ENCODE measurements at regions not wholly inside any gene's neighbourhood (a gene's known extent, or its start where the extent isn't known, plus 50 kb on each side); places are given as distances from the start of the nearest gene placed in this dataset.

DNA sequence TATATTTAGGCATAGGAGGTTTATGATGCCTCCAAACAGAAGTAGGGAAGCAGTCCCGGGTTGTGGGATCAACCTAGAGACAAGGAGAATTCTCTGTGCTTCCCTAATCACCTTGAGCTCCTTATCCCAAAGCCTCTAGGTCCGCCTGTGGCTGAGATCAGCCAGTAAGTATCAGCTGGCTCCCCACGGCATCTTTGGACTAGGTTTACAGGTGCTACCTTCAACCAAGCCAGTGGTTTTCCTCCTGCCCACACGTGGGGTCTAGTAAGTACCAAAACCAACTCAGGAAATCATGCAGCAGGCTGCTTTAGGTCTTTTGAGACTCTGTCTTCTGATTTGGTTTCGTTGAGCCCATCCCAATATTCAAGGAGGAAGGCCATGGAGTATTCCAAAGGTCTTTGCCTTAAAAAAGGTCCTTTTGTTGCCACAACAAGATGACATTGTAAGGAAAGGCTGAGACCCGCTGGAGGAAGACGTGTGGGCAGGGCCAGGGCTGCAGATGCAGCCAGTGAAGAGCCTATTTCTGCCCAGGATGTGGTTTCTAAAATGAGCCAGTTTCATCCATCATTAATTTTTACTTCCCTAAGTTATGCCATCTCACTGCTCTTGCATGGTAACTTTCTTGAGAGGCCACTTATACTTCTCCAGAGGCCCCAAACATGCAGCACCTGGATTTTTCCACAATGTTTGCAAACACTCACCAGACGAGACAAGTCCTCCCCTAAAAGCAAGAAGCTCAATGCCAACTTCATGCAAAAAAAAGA is 248.7 kb downstream of the RNF152 start:
- SMC1A ChIA-PET (ENCODE audit: uncharacterized antibody, unreplicated experiment): interaction anchor here (0.6 to 1.0 kb wide), 2 partner anchors 9 to 488 kb away, joined by 3 read pairs; no protein-coding TSS in a partner anchor
- no peaks in the 10 kb centered on the region for H3K79me2 ChIP-seq (ENCODE audit: control insufficient read depth, insufficient read depth, low read length)
- H4K20me1 ChIP-seq (ENCODE audit: control insufficient read depth, insufficient read depth): no peaks in the 10 kb centered on the region
- DNase-seq (ENCODE audit: low read depth, low spot score) (no peak), ATAC-seq (no peak), FAIRE-seq (no peak)
- RAD21 ChIA-PET (ENCODE audit: unreplicated experiment): no interaction called here
- no peak overlapping the region for H3K4me2 ChIP-seq (ENCODE audit: control insufficient read depth, insufficient read depth)
- no peaks in the 10 kb centered on the region for H3K27me3 ChIP-seq (replicated peaks in 1 of 2; ENCODE audit: control insufficient read depth in 2 of 2, insufficient read depth in 2 of 2, low read length in 1 of 2)
- in situ Hi-C loops (cut with MboI) (no loop called here), intact Hi-C loops (cut with micrococcal nuclease; ENCODE audit: unreplicated experiment) (no loop called here)
- BruUV-seq (replicated peaks): no TSS peak
- 1% methylated on average over 8 of the region's 8 CpGs for WGBS (ENCODE audit: insufficient coverage, insufficient replicate concordance, low lambda C conversion rate, missing lambda C conversion rate)
- no peaks in the 10 kb centered on the region for H3K36me3 ChIP-seq (ENCODE audit: control insufficient read depth in 2 of 2, insufficient read depth in 2 of 2, low read length in 1 of 2)
- H3K4me3 ChIP-seq: no peak overlapping the region
- H3K9me3 ChIP-seq (replicated peaks; ENCODE audit: control insufficient read depth, insufficient read depth, low read length): no peaks in the 10 kb centered on the region
- no peak overlapping the region for H2AFZ ChIP-seq (ENCODE audit: control insufficient read depth, low read depth, low read length)
- CTCF ChIA-PET: no interaction called here
- TF ChIP-seq ZNF24 (IDR thresholded peaks at IDR 0.05) (no peak), JUND (IDR thresholded peaks at IDR 0.05; ENCODE audit: low read depth, low read length) (no peak), ZNF274 (IDR thresholded peaks at IDR 0.05; ENCODE audit: insufficient read depth, insufficient read length) (no peak), IRF5 (IDR thresholded peaks at IDR 0.05; ENCODE audit: borderline replicate concordance) (no peak), JUNB (IDR thresholded peaks at IDR 0.05) (no peak), STAT1 (conservative IDR thresholded peaks at IDR 0.05) (no peak), USF2 (IDR thresholded peaks at IDR 0.05; ENCODE audit: borderline replicate concordance, low read depth, low read length) (no peak), TAF1 (IDR thresholded peaks at IDR 0.05; ENCODE audit: borderline replicate concordance, low read depth, low read length) (no peak), DPF2 (IDR thresholded peaks at IDR 0.05) (no peak), CBX5 (IDR thresholded peaks at IDR 0.05; ENCODE audit: low read depth) (no peak), BMI1 (IDR thresholded peaks at IDR 0.05; ENCODE audit: borderline replicate concordance) (no peak), MLLT1 (IDR thresholded peaks at IDR 0.05) (no peak), KAT2A (conservative IDR thresholded peaks at IDR 0.05; ENCODE audit: control insufficient read depth, low read depth, low read length) (no peak), ZNF687 (IDR thresholded peaks at IDR 0.05) (no peak), POLR2A (IDR thresholded peaks at IDR 0.05; ENCODE audit: low read depth, low read length) (no peak), SPI1 (IDR thresholded peaks at IDR 0.05; ENCODE audit: borderline replicate concordance, insufficient read depth, low read depth, low read length) (no peak)
- H3K4me1 ChIP-seq (ENCODE audit: control insufficient read depth, insufficient read depth, low read length): no peaks in the 10 kb centered on the region
- H3K27ac ChIP-seq (ENCODE audit: control insufficient read depth, insufficient read depth): no peak overlapping the region
- H3K9ac ChIP-seq (ENCODE audit: control insufficient read depth, insufficient read depth, low read length): no peak overlapping the region
- POLR2A ChIA-PET: no interaction called here
